H1 (cell line): ENCODE measurements at regions not wholly inside any gene's neighbourhood (a gene's known extent, or its start where the extent isn't known, plus 50 kb on each side); places are given as distances from the start of the nearest gene placed in this dataset.

ENCODE experiments used
- CTCF ChIA-PET: fragments of 300-600 bp; sonication (Branson Sonifier 250); formaldehyde crosslinking; loops from one replicate; lab custom pipeline; 2021; ENCODE audit not compliant: partially characterized antibody; lab: Charles Lee
- POLR2A ChIA-PET: fragments of 300-600 bp; sonication (Branson Sonifier 250); formaldehyde crosslinking; loops from one replicate; lab custom pipeline; 2021; ENCODE audit warnings: inconsistent platforms; ENCODE audit not compliant: partially characterized antibody; lab: Charles Lee
- DNase-seq, 2 experiments: peaks; one replicate each; pipeline versions ENCODE4 v3.0.0 to v3.0.0-alpha.2; 2010 to 2022; ENCODE audit warnings: low spot score in 2 of 2, low read depth in 1 of 2, mixed read lengths in 1 of 2
- FAIRE-seq: peaks from 2 replicates; lab custom pipeline; 2011; peaks lifted over from hg19 to GRCh38; lab: Jason Lieb, UNC
- H2AFZ ChIP-seq: 2 replicates; pipeline ENCODE4 v1.8.1; 2012; ENCODE audit warnings: low read length, inconsistent platforms
- H2AK5ac ChIP-seq: 2 replicates; pipeline ENCODE4 v1.6.1; 2013; ENCODE audit warnings: low read depth, low read length
- H2BK120ac ChIP-seq: replicated peaks from 2 replicates; pipeline ENCODE3; 2013; ENCODE audit warnings: low read depth, low read length, inconsistent platforms
- H2BK12ac ChIP-seq: 2 replicates; pipeline ENCODE4 v1.6.1; 2013; ENCODE audit warnings: low read depth, low read length
- H2BK15ac ChIP-seq: 2 replicates; pipeline ENCODE4 v1.6.1; 2013; ENCODE audit warnings: low read length
- H2BK20ac ChIP-seq: 2 replicates; pipeline ENCODE4 v1.6.1; 2013; ENCODE audit warnings: low read length
- H2BK5ac ChIP-seq: 2 replicates; pipeline ENCODE4 v1.6.1; 2013; ENCODE audit warnings: low read depth, low read length
- H3K14ac ChIP-seq: 2 replicates; pipeline ENCODE4 v1.6.1; 2013; ENCODE audit warnings: inconsistent platforms; ENCODE audit not compliant: insufficient read length
- H3K18ac ChIP-seq: 2 replicates; pipeline ENCODE4 v1.6.1; 2013; ENCODE audit warnings: low read length; ENCODE audit errors: extremely low read depth
- H3K23ac ChIP-seq: 2 replicates; pipeline ENCODE4 v1.6.1; 2013; ENCODE audit warnings: inconsistent platforms; ENCODE audit not compliant: insufficient read length
- H3K23me2 ChIP-seq: 2 replicates; pipeline ENCODE4 v1.6.1; 2013; ENCODE audit warnings: low read depth, low read length
- H3K27ac ChIP-seq: 2 replicates; pipeline ENCODE4 v1.6.1; 2011; ENCODE audit warnings: low read depth, low read length, inconsistent platforms
- H3K27me3 ChIP-seq, 4 experiments: replicated peaks in 1 of 4; 1 replicate in 1 of 4; 2 replicates in 3 of 4; pipeline versions ENCODE4 v1.6.1 to v1.8.1; 2011 to 2013; ENCODE audit warnings: low read length in 3 of 4, mild to moderate bottlenecking in 3 of 4, inconsistent platforms in 2 of 4, mixed read lengths in 2 of 4, moderate library complexity in 1 of 4; ENCODE audit not compliant: control insufficient read depth in 3 of 4, insufficient read depth in 3 of 4; ENCODE audit errors: extremely low read depth in 1 of 4
- H3K36me3 ChIP-seq, 4 experiments: 2 replicates each; pipeline versions ENCODE4 v1.6.1 to v1.8.1; 2011 to 2013; ENCODE audit warnings: mild to moderate bottlenecking in 4 of 4, low read length in 3 of 4, moderate library complexity in 2 of 4, control low read depth in 1 of 4, inconsistent platforms in 1 of 4; ENCODE audit not compliant: insufficient read depth in 4 of 4, control insufficient read depth in 2 of 4
- H3K4ac ChIP-seq: replicated peaks from 2 replicates; pipeline ENCODE3; 2013; ENCODE audit warnings: low read length, low read depth, mixed read lengths, inconsistent platforms; ENCODE audit not compliant: insufficient read length
- H3K4me1 ChIP-seq, 4 experiments: replicated peaks in 1 of 4; 1 replicate in 1 of 4; 2 replicates in 3 of 4; pipeline versions ENCODE4 v1.6.1 to v1.8.1; 2011 to 2013; ENCODE audit warnings: low read length in 3 of 4, inconsistent platforms in 2 of 4, mixed read lengths in 1 of 4; ENCODE audit not compliant: insufficient read depth in 4 of 4, control insufficient read depth in 3 of 4
- H3K4me2 ChIP-seq, 2 experiments: 2 replicates each; pipeline versions ENCODE4 v1.6.1 to v1.8.1; 2011 to 2013; ENCODE audit warnings: low read depth in 2 of 2, low read length in 2 of 2, control low read depth in 1 of 2, inconsistent platforms in 1 of 2, mild to moderate bottlenecking in 1 of 2; ENCODE audit not compliant: insufficient read depth in 1 of 2
- H3K4me3 ChIP-seq, 4 experiments: fragments of 200-600, 300-600 bp in 1 of 4; sonication (generic), shearing (Covaris generic), sonication (Bioruptor Twin) in 1 of 4; 2 replicates each; pipeline versions ENCODE4 v1.5.1 to v1.8.1; 2011 to 2016; ENCODE audit warnings: low read length in 4 of 4, low read depth in 3 of 4, control low read depth in 2 of 4, inconsistent platforms in 2 of 4, mild to moderate bottlenecking in 2 of 4, mixed read lengths in 1 of 4, moderate library complexity in 1 of 4; ENCODE audit not compliant: insufficient read depth in 2 of 4; ENCODE audit errors: extremely low read depth in 1 of 4
- H3K56ac ChIP-seq: replicated peaks from 2 replicates; pipeline ENCODE3; 2013; ENCODE audit warnings: low read depth, mild to moderate bottlenecking, mixed read lengths, low read length, inconsistent platforms; ENCODE audit not compliant: insufficient read length
- H3K79me1 ChIP-seq: 2 replicates; pipeline ENCODE4 v1.6.1; 2013; ENCODE audit warnings: low read depth, low read length, control low read depth
- H3K79me2 ChIP-seq, 2 experiments: 2 replicates each; pipeline versions ENCODE4 v1.6.1 to v1.8.1; 2012 to 2013; ENCODE audit warnings: low read length in 2 of 2, mild to moderate bottlenecking in 2 of 2, inconsistent platforms in 1 of 2; ENCODE audit not compliant: insufficient read depth in 2 of 2, control insufficient read depth in 1 of 2
- H3K9ac ChIP-seq, 4 experiments: replicated peaks in 1 of 4; 1 replicate in 1 of 4; 2 replicates in 3 of 4; pipeline versions ENCODE4 v1.6.1 to v1.8.1; 2011 to 2013; ENCODE audit warnings: low read depth in 3 of 4, low read length in 3 of 4, control low read depth in 2 of 4, mild to moderate bottlenecking in 2 of 4, moderate library complexity in 2 of 4, inconsistent platforms in 1 of 4; ENCODE audit errors: extremely low read depth in 1 of 4
- H3K9me3 ChIP-seq, 2 experiments: 2 replicates each; pipeline versions ENCODE4 v1.6.1 to v1.8.1; 2012 to 2013; ENCODE audit warnings: mild to moderate bottlenecking in 2 of 2, moderate library complexity in 2 of 2, control low read depth in 1 of 2, inconsistent platforms in 1 of 2, low read depth in 1 of 2, low read length in 1 of 2, mixed read lengths in 1 of 2; ENCODE audit not compliant: insufficient read depth in 2 of 2
- H4K20me1 ChIP-seq, 2 experiments: replicated peaks in 1 of 2; 2 replicates each; pipeline versions ENCODE3 to v1.8.1; 2011 to 2013; ENCODE audit warnings: inconsistent platforms in 2 of 2, low read length in 2 of 2, mild to moderate bottlenecking in 1 of 2; ENCODE audit not compliant: insufficient read depth in 2 of 2, control insufficient read depth in 1 of 2
- H4K5ac ChIP-seq: 2 replicates; pipeline ENCODE4 v1.6.1; 2013; ENCODE audit warnings: low read length, low read depth, mixed read lengths, inconsistent platforms; ENCODE audit not compliant: insufficient read length
- H4K8ac ChIP-seq: 2 replicates; pipeline ENCODE4 v1.8.0; 2013; ENCODE audit warnings: mild to moderate bottlenecking, moderate library complexity, low read length, inconsistent platforms; ENCODE audit not compliant: insufficient read depth; ENCODE audit errors: extremely low read depth
- H4K91ac ChIP-seq: replicated peaks from 2 replicates; pipeline ENCODE3; 2013; ENCODE audit warnings: low read length, mixed read lengths, inconsistent platforms; ENCODE audit not compliant: insufficient read length
- BCL11A ChIP-seq, 2 experiments: IDR thresholded peaks; one replicate each; pipeline ENCODE4 v1.6.1; 2011; ENCODE audit warnings: low read depth in 2 of 2, low read length in 2 of 2, mild to moderate bottlenecking in 2 of 2
- BRCA1 ChIP-seq: IDR thresholded peaks from 2 replicates; pipeline ENCODE4 v1.6.1; 2012; ENCODE audit warnings: low read depth, low read length, improper control_type of control experiment
- CTBP2 ChIP-seq: IDR thresholded peaks from 2 replicates; pipeline ENCODE4 v1.7.0; 2011; ENCODE audit warnings: borderline replicate concordance, mild to moderate bottlenecking, moderate library complexity, mixed read lengths, low read length; ENCODE audit not compliant: insufficient read depth, insufficient read length
- KDM4A ChIP-seq: IDR thresholded peaks from one replicate; pipeline ENCODE4 v1.7.1; 2012; ENCODE audit warnings: low read depth, mild to moderate bottlenecking, moderate library complexity, low read length, inconsistent platforms; ENCODE audit not compliant: severe bottlenecking
- PHF8 ChIP-seq: fragments of 200-600 bp; sonication (generic); conservative IDR thresholded peaks from 2 replicates; pipeline ENCODE4 v1.7.1; 2012; ENCODE audit warnings: low read depth, mild to moderate bottlenecking, inconsistent platforms, low read length, moderate library complexity
- POU5F1 ChIP-seq: IDR thresholded peaks from 2 replicates; pipeline ENCODE4 v1.6.1; 2011; ENCODE audit warnings: low read depth, mild to moderate bottlenecking, low read length, moderate library complexity
- WGBS, 2 experiments: shearing (Covaris generic) in 1 of 2; methylation state at CpG; one replicate each; pipeline versions ENCODE4 v1.1.6 to v1.1.7; 2013 to 2015; ENCODE audit warnings: low lambda C conversion rate in 2 of 2, mixed read lengths in 2 of 2, inconsistent platforms in 1 of 2, low coverage in 1 of 2, missing lambda C conversion rate in 1 of 2; ENCODE audit not compliant: insufficient replicate concordance in 2 of 2, insufficient coverage in 1 of 2, insufficient read length in 1 of 2; ENCODE audit errors: extremely low coverage in 1 of 2, missing lambda C conversion rate in 1 of 2; 5-methylcytosine and 5-hydroxymethylcytosine counted together

DNA sequence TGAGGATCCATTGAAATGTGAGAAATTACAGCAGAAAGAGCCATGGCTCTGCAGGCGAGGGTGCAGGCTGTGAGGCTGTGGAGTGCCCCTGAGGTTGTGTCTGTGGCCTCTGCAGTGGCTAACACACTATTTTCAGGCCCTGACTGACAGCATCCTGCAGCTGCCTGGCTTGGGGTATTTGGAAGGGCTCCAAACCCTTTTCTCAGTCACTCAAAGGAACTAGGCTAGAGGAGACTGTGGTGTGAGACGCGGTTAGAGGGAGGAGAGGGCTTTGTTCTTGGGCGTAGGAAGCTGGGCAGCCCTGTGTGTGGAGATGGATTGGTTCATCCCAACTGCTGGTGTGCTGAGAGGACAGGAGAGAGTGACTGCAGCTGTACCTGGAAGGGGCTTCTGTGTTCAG lies 134.9 kb downstream of the RAMP3 start:
- Histone ChIP-seq H2AFZ (no peak overlapping the region), H3K4me3 (no peak overlapping the region), H3K23me2 (no peaks in the 10 kb centered on the region)

More for the DNA sequence above, 134.9 kb downstream of the RAMP3 start:
- Histone ChIP-seq H3K56ac (no peak overlapping the region), H3K9ac (no peak overlapping the region), H4K8ac (no peak overlapping the region), H3K79me2 (no peaks in the 10 kb centered on the region), H3K18ac (no peak overlapping the region), H3K27me3 (no peaks in the 10 kb centered on the region), H2BK120ac (no peak overlapping the region), H2BK20ac (no peak overlapping the region), H3K14ac (no peak overlapping the region), H2BK5ac (no peak overlapping the region), H4K91ac (no peak overlapping the region), H3K36me3 (no peaks in the 10 kb centered on the region), H4K5ac (no peak overlapping the region), H2BK15ac (no peak overlapping the region), H3K4me2 (no peak overlapping the region), H2AK5ac (no peak overlapping the region), H3K4me1 (no peaks in the 10 kb centered on the region), H3K27ac (no peak overlapping the region), H3K79me1 (no peaks in the 10 kb centered on the region), H3K23ac (no peak overlapping the region), H3K9me3 (peaks cover 19% of the 10 kb centered on the region in 2 experiments), H3K4ac (no peak overlapping the region), H2BK12ac (no peak overlapping the region), H4K20me1 (no peaks in the 10 kb centered on the region)
- DNase-seq (no peak), FAIRE-seq (no peak)
- TF ChIP-seq CTBP2 = no peak
- no peak for TF ChIP-seq POU5F1
- no peak for TF ChIP-seq BCL11A (IDR thresholded peaks at IDR 0.05; ENCODE audit: low read depth in 2 of 2, low read length in 2 of 2)
- no peak for TF ChIP-seq BRCA1
- no peak for TF ChIP-seq KDM4A
- no peak for TF ChIP-seq PHF8
- WGBS, 2 experiments = 89% methylated on average over 4 of the region's 4 CpGs; no CpG with 5 or more reads in 1 of the 2 experiments
- ChIA-PET CTCF (interaction anchor here (1.0 kb wide), 1 partner anchor 71 kb away, joined by 3 read pairs; no protein-coding TSS in a partner anchor), POLR2A (no interaction called here)
